ENCODE measurements at regions not wholly inside any gene's neighbourhood (a gene's known extent, or its start where the extent isn't known, plus 50 kb on each side); places are given as distances from the start of the nearest gene placed in this dataset.

GRCh38 chr6:22656706-22657351 is 87.5 kb downstream of the HDGFL1 start:
- no peak for TF ChIP-seq CTCF (IDR thresholded peaks at IDR 0.05; ENCODE audit: insufficient read depth, low read depth, low read length)
- no peak for DNase-seq (ENCODE audit: low read depth)
- no peak overlapping the region for H3K4me3 ChIP-seq (ENCODE audit: low read depth, low read length)

- DNase-seq (ENCODE audit: low read depth): no peak
- H3K4me3 ChIP-seq (ENCODE audit: low read depth, low read length): no peak overlapping the region
- no peak for TF ChIP-seq CTCF (IDR thresholded peaks at IDR 0.05; ENCODE audit: insufficient read depth, low read depth, low read length)
Measured at GRCh38 chr6:22657352-22657980, 88.1 kb downstream of the HDGFL1 start.

DNA sequence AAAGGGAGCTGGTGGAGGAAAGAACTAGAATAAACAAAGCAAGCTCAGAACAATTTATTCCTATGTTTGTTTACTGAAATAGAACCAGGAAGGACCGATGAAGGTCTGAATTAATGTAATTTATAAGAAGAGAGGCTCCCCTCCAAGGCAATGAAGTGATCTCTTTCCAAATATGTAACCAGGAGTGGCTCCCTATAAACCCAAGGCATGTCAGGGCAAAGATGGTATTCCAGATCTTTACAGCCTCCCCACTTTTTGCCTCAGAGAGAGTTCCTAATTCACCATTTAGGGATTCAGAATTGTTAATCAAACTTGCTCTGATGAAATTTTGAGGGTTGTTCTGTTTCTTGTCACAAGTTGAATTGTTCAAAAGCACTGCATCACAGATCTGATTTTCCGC is 88.8 kb downstream of the HDGFL1 start:
- no peak for TF ChIP-seq CTCF (IDR thresholded peaks at IDR 0.05; ENCODE audit: insufficient read depth, low read depth, low read length)
- DNase-seq (ENCODE audit: low read depth): no peak
- no peak overlapping the region for H3K4me3 ChIP-seq (ENCODE audit: low read depth, low read length)

GRCh38 chr6:22658934-22659333 is 89.6 kb downstream of the HDGFL1 start:
- no peak overlapping the region for H3K4me3 ChIP-seq (ENCODE audit: low read depth, low read length)
- TF ChIP-seq CTCF (IDR thresholded peaks at IDR 0.05; ENCODE audit: insufficient read depth, low read depth, low read length): no peak
- no peak for DNase-seq (ENCODE audit: low read depth)

DNA sequence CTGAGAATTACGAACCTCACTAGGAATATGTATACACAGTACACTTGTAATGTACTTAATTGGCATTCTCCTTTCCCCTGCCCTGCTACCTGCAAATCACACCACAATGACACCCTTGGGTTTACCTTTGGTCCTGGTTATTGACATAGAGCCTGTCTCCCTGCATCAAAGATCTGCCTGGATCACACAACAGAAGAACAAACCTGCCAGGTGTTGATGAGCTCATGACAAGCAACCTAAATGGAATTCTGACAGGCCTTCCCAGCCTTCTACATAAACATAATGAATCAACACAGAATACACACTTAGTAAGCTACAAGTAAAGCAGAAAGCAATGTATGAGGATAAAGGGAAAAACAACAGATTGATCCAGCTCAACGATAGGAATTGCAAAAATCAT is 95.6 kb downstream of the HDGFL1 start:
- DNase-seq (ENCODE audit: low read depth): no peak
- no peak overlapping the region for H3K4me3 ChIP-seq (ENCODE audit: low read depth, low read length)
- TF ChIP-seq CTCF (IDR thresholded peaks at IDR 0.05; ENCODE audit: insufficient read depth, low read depth, low read length): no peak

GRCh38 chr6:22666021-22666420 is 96.7 kb downstream of the HDGFL1 start:
- TF ChIP-seq CTCF (IDR thresholded peaks at IDR 0.05; ENCODE audit: insufficient read depth, low read depth, low read length): no peak
- no peak for DNase-seq (ENCODE audit: low read depth)
- no peak overlapping the region for H3K4me3 ChIP-seq (ENCODE audit: low read depth, low read length)

DNA sequence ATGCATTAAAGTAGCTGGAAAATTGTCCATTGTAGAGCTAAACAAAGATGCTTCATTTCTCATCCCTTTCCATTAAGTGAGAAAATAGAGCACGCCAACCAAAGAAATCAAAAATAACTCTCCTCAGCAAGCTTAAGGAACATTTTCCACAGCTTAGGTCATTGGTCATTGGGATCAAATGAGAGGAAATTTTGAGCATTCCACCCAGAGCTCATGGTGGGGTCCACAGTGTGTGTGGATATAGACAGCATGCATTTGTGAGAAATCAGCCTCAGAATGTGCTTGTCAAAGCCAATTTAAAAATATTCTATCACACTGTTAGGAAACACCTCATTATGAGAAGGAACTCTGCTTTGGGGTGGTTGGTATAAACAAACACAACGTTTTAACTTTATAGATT is 97.2 kb downstream of the HDGFL1 start:
- no peak for DNase-seq (ENCODE audit: low read depth)

More for the DNA sequence above, 97.2 kb downstream of the HDGFL1 start:
- no peak overlapping the region for H3K4me3 ChIP-seq (ENCODE audit: low read depth, low read length)
- TF ChIP-seq CTCF (IDR thresholded peaks at IDR 0.05; ENCODE audit: insufficient read depth, low read depth, low read length): no peak

All from fibroblast of villous mesenchyme (primary cell).